HG03095 (cell line): ENCODE measurements at regions not wholly inside any gene's neighbourhood (a gene's known extent, or its start where the extent isn't known, plus 50 kb on each side); places are given as distances from the start of the nearest gene placed in this dataset.
"Not testable (repeated sequence)": the region's sequence is repeated elsewhere in the genome, so short reads cannot be mapped to it uniquely, and the experiment has no call there.

Experiments used
- ATAC-seq: cut with Tn5 transposase; IDR thresholded peaks from one replicate; pipeline ENCODE4 v1.9.1; 2021; ENCODE audit warnings: moderate library complexity; ENCODE audit not compliant: unreplicated experiment

- no peak for ATAC-seq
Observed at GRCh38 chr13:50543782-50544181, 299.7 kb downstream of the DLEU7 start.

- ATAC-seq = no peak
Observed at GRCh38 chr13:50544211-50544610, 299.3 kb downstream of the DLEU7 start.

DNA sequence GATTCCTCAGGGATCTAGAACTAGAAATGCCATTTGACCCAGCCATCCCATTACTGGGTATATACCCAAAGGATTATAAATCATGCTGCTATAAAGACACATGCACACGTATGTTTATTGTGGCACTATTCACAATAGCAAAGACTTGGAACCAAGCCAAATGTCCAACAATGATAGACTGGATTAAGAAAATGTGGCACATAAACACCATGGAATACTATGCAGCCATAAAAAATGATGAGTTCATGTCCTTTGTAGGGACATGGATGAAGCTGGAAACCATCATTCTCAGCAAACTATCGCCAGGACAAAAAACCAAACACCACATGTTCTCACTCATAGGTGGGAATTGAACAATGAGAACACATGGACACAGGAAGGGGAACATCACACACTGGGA is 296.3 kb downstream of the DLEU7 start:
- ATAC-seq = not testable (repeated sequence)

DNA sequence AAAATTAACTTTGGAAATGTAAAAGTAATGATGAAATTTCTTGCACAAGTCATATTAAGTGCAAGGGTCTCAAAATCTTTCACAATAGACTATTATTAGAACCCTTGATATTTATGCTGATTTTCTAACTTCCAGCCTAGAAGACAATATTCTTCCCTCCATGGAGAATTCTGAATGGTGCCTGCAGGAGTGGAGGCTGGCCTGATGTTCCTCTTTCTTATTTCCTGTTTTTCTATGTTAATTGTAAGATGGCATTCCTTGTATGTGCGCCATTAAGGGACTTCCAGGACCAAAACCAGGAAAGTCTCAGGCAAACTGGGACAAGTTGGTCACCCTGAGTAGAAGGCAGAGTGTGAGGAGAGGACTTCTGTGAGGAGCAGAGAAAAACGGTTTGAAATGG is 294.9 kb downstream of the DLEU7 start:
- no peak for ATAC-seq

DNA sequence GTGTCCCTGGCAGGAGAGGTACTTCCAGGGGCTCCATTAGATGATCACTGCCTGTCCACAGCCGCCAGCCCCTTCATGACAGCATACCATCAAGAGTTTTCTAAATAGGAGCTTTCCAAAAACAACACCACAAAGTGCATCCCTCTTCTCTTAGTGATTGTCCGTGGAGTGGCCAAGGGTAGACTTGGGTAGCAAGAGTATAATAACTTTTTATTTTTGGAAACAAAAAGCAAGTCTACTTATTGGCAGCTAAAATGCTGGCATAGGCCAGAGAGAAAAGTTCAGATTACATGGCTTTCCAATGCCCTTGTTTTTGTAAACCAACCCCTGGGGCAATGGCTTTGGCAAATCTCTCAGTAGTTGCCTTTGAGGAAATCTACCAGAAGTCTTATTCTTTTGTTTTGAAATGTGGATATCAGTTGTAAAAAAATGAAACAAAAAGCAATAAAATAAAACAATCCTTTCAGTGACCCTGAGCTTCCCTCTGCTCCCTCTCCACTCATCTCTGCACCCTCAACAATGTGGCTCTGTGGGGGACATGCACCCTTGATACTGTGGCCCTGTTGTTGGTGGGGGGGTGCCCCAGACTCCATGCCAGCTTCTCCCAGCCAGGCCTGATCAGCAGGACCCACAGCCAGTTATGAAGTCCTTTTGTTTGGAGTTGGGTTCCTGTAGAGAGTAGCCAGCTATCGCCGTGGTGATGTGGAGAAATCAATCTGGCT is 294.1 kb downstream of the DLEU7 start:
- no peak for ATAC-seq

- no peak for ATAC-seq
Observed at GRCh38 chr13:50550151-50550550, 293.3 kb downstream of the DLEU7 start.

DNA sequence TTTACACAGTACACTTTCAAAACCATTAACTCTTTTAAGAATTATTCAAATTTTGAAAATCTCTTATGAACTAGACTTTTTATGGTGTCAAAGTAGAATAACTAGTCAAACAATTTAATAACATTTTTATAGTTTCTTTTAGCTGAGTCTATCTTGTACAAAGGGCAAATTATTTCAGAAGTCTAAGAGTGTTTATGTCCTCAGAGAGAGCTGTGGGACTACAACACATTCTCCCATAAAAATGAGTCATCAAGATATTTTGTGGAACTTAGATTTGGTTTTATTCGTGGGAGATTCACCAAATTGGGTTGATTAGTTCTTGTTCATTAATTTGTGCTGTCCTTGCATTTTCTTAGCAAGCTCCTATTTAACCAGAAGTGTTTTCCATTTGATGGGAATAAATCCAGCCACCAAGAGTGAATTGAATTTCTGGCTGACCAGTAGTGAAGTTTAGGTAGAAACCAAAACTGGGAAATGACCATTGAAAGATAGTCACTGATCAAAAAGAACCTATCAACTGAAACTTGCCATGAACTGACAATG is 291.0 kb downstream of the DLEU7 start:
- ATAC-seq = no peak

DNA sequence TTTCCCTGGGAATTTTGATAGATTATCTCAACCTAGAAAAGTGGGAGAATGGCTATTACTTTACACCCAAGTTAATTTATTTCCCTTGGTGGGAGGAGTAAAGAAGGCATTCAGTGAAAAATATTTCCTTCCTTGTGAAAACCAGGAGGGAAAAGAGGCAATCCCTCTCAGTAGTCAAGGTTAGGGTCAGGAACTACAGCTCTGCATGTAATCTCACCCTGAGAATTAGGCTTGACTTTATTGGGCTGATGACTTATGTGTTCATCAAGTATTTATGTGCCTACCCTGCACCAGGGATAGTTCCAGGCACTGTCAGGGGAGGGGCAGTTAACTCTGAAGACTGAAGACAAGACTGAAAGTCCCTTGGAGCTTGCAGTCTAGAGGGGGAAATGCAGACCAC is 281.8 kb downstream of the DLEU7 start:
- no peak for ATAC-seq

- ATAC-seq = no peak
Observed at GRCh38 chr13:50566646-50567045, 276.8 kb downstream of the DLEU7 start.

DNA sequence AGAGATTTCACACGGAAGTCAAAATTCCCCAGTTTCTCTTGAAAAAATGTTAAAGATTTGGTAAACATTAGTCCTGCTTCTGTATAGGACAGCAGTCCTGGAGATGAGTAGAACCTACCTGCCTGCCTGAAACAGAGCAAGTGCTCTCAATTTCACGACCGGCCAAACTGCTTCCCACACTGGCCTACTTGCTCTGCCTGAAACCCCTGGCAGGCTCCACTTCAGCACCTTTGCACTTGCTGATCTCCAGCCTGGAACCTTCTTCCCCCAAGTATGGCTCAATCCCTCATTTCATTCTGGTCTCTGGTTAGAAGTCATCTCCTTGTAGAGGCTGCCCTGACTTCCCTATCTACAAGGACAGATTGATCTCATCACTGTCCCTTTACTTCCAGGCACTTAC is 271.4 kb downstream of the DLEU7 start:
- ATAC-seq = no peak

DNA sequence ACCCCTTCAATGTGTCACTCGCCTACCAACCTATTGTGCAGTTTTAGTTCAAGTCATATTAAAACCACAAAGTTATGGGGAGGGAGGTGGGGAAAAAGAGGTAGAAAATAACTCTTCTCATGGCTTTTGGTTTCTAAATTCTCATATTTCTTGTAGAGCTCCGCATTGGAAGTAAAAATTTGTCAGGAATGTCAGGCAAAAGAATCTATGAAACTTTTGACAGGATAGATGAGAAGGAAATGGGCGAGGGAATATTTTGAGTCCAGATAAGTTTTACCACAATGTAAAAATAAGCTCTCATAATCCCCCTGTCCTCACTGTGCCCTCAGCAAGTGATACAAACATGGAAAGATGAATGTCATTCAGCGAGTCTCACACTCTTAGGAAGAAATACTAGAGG is 270.4 kb downstream of the DLEU7 start:
- ATAC-seq = no peak

DNA sequence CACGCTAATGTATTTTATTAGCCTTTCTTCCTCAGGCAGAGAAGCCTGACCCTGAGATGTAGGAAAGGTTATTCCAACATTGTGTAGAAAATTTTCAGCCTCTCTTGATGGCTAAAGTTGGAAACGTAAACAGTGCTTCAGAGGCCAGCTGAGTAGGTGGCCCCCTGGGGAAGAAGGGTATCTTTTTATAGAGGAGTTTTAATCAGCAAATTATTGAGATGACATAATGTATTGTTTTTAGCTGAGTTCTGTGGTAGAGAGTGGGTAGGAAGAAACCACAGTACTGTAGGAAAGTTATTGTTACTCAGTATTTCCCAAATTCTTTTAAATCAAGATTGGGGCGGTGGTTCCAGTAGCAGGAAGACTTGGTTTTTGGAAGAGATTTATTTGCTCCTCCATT is 268.8 kb downstream of the DLEU7 start:
- ATAC-seq = no peak

DNA sequence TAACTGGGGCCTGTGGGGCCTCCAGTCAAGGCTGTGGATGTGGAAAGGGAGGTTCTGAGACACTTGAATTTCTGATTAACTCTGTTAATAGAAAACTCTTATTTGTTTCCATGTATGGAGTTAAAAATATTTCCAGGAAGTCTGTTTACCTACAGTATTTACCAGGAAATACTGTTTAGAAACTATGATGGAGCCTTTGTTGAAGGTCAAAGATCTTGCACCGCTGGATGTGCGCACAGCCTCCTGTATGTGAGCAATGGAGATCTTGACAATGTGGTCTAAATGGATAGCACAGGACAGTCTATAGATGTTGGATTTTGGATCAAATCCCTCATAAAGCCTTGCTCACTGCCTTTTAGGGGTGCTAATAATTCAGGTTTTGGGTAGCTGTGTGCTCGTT is 268.4 kb downstream of the DLEU7 start:
- no peak for ATAC-seq

GRCh38 chr13:50576156-50576555 is 267.3 kb downstream of the DLEU7 start:
- ATAC-seq = no peak

DNA sequence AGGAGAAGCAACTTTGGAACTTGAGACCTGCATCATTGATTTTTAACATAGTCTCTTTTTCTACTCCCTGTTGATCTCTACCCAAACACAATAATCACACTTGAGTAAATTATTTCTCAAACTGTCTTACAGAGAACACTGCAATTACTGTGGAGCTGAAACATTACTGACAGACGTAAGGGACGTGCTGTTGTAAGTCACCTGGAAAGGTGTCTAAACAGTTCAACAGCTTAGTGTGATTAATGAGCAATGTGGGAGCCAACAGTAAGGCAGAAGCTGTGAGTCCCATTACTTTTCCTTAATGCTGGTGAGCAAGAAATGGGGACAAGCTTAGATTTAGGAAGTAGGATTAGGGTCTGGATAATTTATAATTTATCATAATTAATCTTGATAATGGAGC is 265.7 kb downstream of the DLEU7 start:
- no peak for ATAC-seq

- no peak for ATAC-seq
Observed at GRCh38 chr13:50580684-50581305, 262.7 kb downstream of the DLEU7 start.

DNA sequence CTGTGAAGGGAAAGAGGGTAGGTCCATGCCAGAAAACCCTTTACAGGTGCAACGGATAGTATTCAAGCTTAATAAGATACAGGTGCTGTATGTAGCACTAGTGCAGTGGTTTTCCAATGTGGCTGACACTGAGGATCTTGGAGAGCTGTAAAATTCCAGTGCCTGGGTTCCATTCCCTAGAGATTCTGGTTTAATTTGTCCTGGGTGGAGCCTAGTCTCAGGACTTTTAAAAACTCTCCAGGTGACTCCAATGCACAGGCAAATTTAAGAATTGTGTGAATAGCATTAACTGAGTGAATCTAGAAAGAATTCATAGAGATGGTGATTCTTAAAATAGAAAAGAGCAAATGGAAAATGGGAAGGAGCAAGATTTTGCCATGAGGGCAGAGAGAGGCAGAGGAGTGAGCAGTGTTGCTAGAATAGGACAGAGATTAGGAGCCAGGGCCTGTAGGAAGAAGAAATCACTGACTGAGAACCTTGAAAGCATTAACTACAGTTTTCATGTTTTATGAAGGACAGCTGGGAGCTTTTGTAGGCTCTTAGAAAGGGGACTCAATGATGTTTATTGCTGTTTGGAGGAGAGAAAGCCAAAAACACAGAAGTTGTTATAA is 261.8 kb downstream of the DLEU7 start:
- ATAC-seq = no peak

DNA sequence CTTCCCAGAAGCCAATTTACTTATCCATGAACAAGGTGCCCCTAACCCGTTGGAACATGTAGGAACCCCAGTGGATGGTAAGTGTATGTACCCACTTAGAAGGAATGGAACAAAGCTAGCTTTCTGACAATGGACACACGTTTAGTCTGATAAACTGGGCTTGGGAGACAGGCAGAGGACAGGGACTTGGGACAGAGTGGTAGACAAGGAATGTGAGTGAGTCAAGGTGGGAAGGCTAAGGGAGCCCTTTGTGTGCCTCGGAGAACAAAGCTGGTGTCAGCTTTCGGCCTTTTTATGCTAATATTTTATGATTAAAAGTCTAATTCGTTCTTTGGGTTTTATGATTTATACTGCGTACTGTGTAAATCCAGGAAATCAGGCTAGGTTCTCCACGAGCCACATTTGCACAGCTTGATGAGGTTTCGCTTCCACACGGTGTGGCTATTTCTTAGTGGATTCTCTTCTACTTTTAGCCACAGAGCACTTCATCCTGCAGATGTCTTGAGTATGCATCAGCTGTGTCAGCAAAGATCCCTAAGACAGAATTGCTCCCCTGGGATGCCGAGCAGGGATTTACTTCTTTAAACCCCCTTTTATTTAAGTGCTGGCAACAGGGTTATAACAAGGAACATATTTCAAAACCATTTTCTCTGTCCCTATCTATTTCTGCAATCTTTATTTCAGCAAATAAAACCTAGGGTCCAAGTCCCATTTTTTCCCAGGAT is 258.5 kb downstream of the DLEU7 start:
- no peak for ATAC-seq

DNA sequence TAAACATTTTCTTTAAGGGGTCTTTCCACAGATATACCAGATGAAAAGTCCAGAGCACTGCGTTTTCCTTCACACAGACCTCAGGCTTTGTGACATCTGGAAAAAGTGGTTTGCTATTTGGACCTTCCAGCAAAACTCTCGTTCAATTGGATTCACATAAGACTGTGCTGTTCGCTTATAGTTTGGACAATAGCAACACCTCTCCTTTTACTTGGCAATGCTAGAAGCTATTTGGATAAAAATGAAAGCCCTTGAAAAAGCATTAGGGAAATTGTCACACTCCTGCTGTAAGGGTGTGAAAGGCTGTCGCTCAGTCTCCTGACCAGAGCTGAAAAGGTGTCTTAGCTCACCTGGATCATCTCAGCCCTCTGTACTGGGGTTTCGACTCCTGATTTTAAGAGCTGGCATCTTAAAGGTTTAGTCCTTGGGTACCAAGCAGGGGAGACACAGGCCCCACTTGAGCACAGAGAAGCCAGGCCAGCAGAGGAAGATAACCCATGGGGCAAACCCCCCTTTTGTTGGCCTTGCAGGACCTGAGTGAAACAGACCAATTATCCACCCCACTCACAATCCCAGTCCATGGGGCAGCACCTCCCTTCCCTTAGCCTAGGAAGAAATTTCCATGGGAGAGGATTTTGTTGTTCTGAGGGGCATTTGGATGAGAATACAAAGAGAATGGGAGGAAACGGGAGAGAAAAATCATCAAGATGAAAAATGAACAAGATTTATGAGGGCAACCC is 257.6 kb downstream of the DLEU7 start:
- ATAC-seq = no peak

DNA sequence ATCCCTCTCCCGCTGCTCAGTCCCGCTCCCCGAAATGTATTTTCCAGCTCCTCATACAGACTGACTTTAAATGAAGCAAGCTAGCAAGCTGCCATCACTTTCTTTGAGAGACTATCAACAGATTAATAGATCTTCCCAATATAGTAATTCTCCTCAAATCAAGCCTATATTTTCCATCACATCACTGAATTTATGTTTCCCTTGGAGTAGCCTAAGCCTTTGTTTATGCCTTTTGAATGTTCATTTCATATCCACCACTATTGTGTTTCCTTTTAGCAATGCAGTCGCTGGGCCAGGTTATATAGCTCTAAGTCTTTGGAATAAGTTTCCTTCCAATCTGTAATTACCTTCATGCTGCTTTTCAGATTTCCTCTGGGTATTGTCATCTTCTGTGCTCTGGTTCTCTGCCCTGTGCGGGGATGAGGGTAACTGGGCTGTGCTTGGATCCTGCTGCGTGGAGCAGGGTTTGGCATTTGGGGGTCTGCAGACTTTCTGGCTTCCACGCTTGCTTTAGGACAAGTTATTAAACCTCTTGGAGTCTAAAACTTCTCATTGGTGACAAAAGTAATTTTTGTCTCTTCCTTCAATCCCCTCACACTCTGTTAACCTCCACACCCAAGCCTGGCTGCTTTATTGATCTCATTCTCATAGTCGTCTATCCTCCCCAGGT is 256.9 kb downstream of the DLEU7 start:
- no peak for ATAC-seq
